ENCODE measurements at regions not wholly inside any gene's neighbourhood (a gene's known extent, or its start where the extent isn't known, plus 50 kb on each side); places are given as distances from the start of the nearest gene placed in this dataset.

GRCh38 chr3:181432992-181433391 lies 278.7 kb upstream of the SOX2 start:
- H3K79me2 ChIP-seq: no peaks in the 10 kb centered on the region
- H3K4me1 ChIP-seq: no peaks in the 10 kb centered on the region
- no peak overlapping the region for H3K4me3 ChIP-seq (ENCODE audit: low read depth, low read length)
- no peak overlapping the region for H3K4me2 ChIP-seq (ENCODE audit: low read length)
- H3K9ac ChIP-seq: no peak overlapping the region
- H3K36me3 ChIP-seq (ENCODE audit: control insufficient read depth, insufficient read depth, low read length): no peaks in the 10 kb centered on the region
- no peaks in the 10 kb centered on the region for H3K9me3 ChIP-seq (ENCODE audit: control insufficient read depth, low read length)
- TF ChIP-seq, protein P1, sequence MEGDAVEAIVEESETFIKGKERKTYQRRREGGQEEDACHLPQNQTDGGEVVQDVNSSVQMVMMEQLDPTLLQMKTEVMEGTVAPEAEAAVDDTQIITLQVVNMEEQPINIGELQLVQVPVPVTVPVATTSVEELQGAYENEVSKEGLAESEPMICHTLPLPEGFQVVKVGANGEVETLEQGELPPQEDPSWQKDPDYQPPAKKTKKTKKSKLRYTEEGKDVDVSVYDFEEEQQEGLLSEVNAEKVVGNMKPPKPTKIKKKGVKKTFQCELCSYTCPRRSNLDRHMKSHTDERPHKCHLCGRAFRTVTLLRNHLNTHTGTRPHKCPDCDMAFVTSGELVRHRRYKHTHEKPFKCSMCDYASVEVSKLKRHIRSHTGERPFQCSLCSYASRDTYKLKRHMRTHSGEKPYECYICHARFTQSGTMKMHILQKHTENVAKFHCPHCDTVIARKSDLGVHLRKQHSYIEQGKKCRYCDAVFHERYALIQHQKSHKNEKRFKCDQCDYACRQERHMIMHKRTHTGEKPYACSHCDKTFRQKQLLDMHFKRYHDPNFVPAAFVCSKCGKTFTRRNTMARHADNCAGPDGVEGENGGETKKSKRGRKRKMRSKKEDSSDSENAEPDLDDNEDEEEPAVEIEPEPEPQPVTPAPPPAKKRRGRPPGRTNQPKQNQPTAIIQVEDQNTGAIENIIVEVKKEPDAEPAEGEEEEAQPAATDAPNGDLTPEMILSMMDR (IDR thresholded peaks at IDR 0.05): no peak
- H2AFZ ChIP-seq: no peak overlapping the region
- H3K27me3 ChIP-seq (ENCODE audit: control insufficient read depth, insufficient read depth, low read length): no peaks in the 10 kb centered on the region
- H3K27ac ChIP-seq: no peak overlapping the region

DNA sequence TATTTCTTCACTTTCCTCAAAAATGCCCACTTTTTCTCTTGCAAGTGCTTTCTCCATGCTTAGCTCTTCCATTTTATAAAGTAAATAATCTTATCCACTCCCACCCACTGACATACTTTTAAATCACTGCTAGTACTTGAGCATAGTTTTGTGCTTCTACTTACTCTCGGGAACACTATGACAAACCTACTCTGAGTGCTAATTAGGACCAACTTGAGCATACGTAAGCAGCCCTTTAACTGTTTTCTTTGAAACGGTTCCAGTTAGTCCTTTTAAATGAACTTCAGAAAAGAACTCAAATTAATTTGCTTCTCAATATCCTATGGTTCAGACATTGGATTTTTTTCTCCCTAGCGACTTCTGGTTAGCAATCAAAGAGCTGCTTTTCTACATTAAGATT lies 280.0 kb upstream of the SOX2 start:
- Histone ChIP-seq H3K27me3 (ENCODE audit: control insufficient read depth, insufficient read depth, low read length) (no peaks in the 10 kb centered on the region), H3K79me2 (no peaks in the 10 kb centered on the region), H2AFZ (no peak overlapping the region), H3K9me3 (ENCODE audit: control insufficient read depth, low read length) (no peaks in the 10 kb centered on the region), H3K4me2 (ENCODE audit: low read length) (no peak overlapping the region), H3K4me1 (no peaks in the 10 kb centered on the region), H3K4me3 (ENCODE audit: low read depth, low read length) (no peak overlapping the region), H3K9ac (no peak overlapping the region), H3K36me3 (ENCODE audit: control insufficient read depth, insufficient read depth, low read length) (no peaks in the 10 kb centered on the region), H3K27ac (no peak overlapping the region)
- TF ChIP-seq, protein P1 (IDR thresholded peaks at IDR 0.05): no peak

DNA sequence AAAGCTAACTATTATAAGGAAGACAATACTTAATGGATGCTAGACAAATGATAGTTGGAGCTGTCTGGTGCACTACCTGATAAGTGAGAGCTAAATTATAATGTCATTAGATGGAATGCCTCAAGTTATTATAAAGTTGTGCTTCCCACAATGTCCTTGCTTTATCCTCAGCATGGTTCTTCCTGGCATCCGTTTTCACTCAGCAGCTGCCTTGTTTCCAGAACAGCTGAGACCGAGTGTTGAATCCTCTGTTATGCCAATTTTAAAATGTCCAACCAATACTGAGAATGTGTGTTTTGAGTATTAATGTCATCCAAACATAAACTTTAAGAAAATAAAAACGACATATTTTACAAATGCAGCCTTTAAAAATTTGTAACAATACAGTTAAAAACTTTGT lies 286.7 kb upstream of the SOX2 start:
- TF ChIP-seq, protein P1 (IDR thresholded peaks at IDR 0.05): no peak
- Histone ChIP-seq H3K9me3 (ENCODE audit: control insufficient read depth, low read length) (no peaks in the 10 kb centered on the region), H3K27ac (no peak overlapping the region), H3K27me3 (ENCODE audit: control insufficient read depth, insufficient read depth, low read length) (no peaks in the 10 kb centered on the region), H3K9ac (no peak overlapping the region), H3K4me1 (no peaks in the 10 kb centered on the region), H3K4me2 (ENCODE audit: low read length) (no peak overlapping the region), H3K36me3 (ENCODE audit: control insufficient read depth, insufficient read depth, low read length) (no peaks in the 10 kb centered on the region), H3K79me2 (no peaks in the 10 kb centered on the region), H3K4me3 (ENCODE audit: low read depth, low read length) (no peak overlapping the region), H2AFZ (no peak overlapping the region)

DNA sequence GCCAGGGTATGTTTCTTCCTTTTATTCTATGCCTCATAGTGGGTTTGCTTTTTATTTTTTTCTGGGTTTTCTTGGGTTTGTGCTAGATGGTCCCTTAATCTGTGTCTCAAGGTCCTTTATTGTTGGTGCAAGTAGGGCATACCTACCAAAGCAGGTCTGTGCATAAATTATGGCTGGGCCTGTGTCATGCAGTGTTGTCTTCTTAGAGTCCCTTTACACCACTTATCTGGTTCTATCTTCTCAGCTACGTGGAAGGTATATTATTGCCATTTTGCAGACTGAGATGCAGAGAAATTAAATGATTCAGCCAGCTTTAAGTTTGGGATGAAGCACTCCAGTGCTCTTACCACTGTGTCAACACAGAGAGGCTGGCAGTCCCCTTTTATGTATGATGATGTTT lies 293.5 kb upstream of the SOX2 start:
- H3K4me2 ChIP-seq (ENCODE audit: low read length): no peak overlapping the region
- TF ChIP-seq, protein P1 (IDR thresholded peaks at IDR 0.05): no peak
- no peaks in the 10 kb centered on the region for H3K4me1 ChIP-seq
- no peak overlapping the region for H3K4me3 ChIP-seq (ENCODE audit: low read depth, low read length)
- H3K9me3 ChIP-seq (ENCODE audit: control insufficient read depth, low read length): no peaks in the 10 kb centered on the region
- H3K36me3 ChIP-seq (ENCODE audit: control insufficient read depth, insufficient read depth, low read length): no peaks in the 10 kb centered on the region
- no peak overlapping the region for H2AFZ ChIP-seq
- H3K27me3 ChIP-seq (ENCODE audit: control insufficient read depth, insufficient read depth, low read length): no peaks in the 10 kb centered on the region
- no peaks in the 10 kb centered on the region for H3K79me2 ChIP-seq
- H3K27ac ChIP-seq: no peak overlapping the region
- H3K9ac ChIP-seq: no peak overlapping the region

GRCh38 chr3:181417748-181418147 lies 294.0 kb upstream of the SOX2 start:
- Histone ChIP-seq H3K27me3 (ENCODE audit: control insufficient read depth, insufficient read depth, low read length) (no peaks in the 10 kb centered on the region), H3K27ac (no peak overlapping the region), H3K9ac (no peak overlapping the region), H3K79me2 (no peaks in the 10 kb centered on the region), H3K9me3 (ENCODE audit: control insufficient read depth, low read length) (no peaks in the 10 kb centered on the region), H3K4me3 (ENCODE audit: low read depth, low read length) (no peak overlapping the region), H2AFZ (no peak overlapping the region), H3K4me2 (ENCODE audit: low read length) (no peak overlapping the region), H3K4me1 (no peaks in the 10 kb centered on the region), H3K36me3 (ENCODE audit: control insufficient read depth, insufficient read depth, low read length) (no peaks in the 10 kb centered on the region)
- TF ChIP-seq, protein P1 (IDR thresholded peaks at IDR 0.05): no peak
